Hematopoietic multipotent progenitor cell treated with erythropoietin and hydrocortisone succinate and interleukin-3 and kit ligand, for 4 days (in vitro differentiated cells): ENCODE measurements at regions not wholly inside any gene's neighbourhood (a gene's known extent, or its start where the extent isn't known, plus 50 kb on each side); places are given as distances from the start of the nearest gene placed in this dataset.
"Not testable (repeated sequence)": the region's sequence is repeated elsewhere in the genome, so short reads cannot be mapped to it uniquely, and the experiment has no call there.

Source experiments
- DNase-seq: peaks from one replicate; pipeline ENCODE4 v3.0.0-alpha.2; 2015

- DNase-seq, result no peak
These were observed 684.0 kb upstream of the AADAT start for GRCh38 chr4:170773709-170774273.

- no peak for DNase-seq
These were observed 682.7 kb upstream of the AADAT start for GRCh38 chr4:170772429-170772828.

- DNase-seq, result no peak
These were observed 680.9 kb upstream of the AADAT start for GRCh38 chr4:170770664-170771063.

- DNase-seq, result no peak
These were observed 680.1 kb upstream of the AADAT start for GRCh38 chr4:170769862-170770261.

GRCh38 chr4:170758988-170759387 lies 669.2 kb upstream of the AADAT start:
- no peak for DNase-seq

- no peak for DNase-seq
These were observed 660.8 kb upstream of the AADAT start for GRCh38 chr4:170750519-170750918.

GRCh38 chr4:170748975-170749374 lies 659.2 kb upstream of the AADAT start:
- DNase-seq, result no peak

GRCh38 chr4:170743633-170744032 lies 653.9 kb upstream of the AADAT start:
- no peak for DNase-seq

- DNase-seq, result no peak
These were observed 652.1 kb upstream of the AADAT start for GRCh38 chr4:170741856-170742255.

- no peak for DNase-seq
These were observed 647.0 kb upstream of the AADAT start for GRCh38 chr4:170736710-170737109.

GRCh38 chr4:170729897-170730296 lies 640.1 kb upstream of the AADAT start:
- no peak for DNase-seq

GRCh38 chr4:170729236-170729635 lies 639.5 kb upstream of the AADAT start:
- no peak for DNase-seq

GRCh38 chr4:170724191-170724590 lies 634.4 kb upstream of the AADAT start:
- DNase-seq, result no peak

- DNase-seq, result no peak
These were observed 633.4 kb upstream of the AADAT start for GRCh38 chr4:170723171-170723570.

GRCh38 chr4:170721812-170722373 lies 632.1 kb upstream of the AADAT start:
- no peak for DNase-seq

GRCh38 chr4:170716868-170717267 lies 627.1 kb upstream of the AADAT start:
- DNase-seq, result no peak

GRCh38 chr4:170705907-170706306 lies 616.2 kb upstream of the AADAT start:
- no peak for DNase-seq

- no peak for DNase-seq
These were observed 610.3 kb upstream of the AADAT start for GRCh38 chr4:170700064-170700463.

GRCh38 chr4:170698334-170698733 lies 608.6 kb upstream of the AADAT start:
- DNase-seq, result no peak

GRCh38 chr4:170697845-170698244 lies 608.1 kb upstream of the AADAT start:
- no peak for DNase-seq

GRCh38 chr4:170697045-170697444 lies 607.3 kb upstream of the AADAT start:
- DNase-seq, result no peak

GRCh38 chr4:170691168-170691567 lies 601.4 kb upstream of the AADAT start:
- no peak for DNase-seq

- DNase-seq, result no peak
These were observed 598.0 kb upstream of the AADAT start for GRCh38 chr4:170687751-170688150.

- DNase-seq, result not testable (repeated sequence)
These were observed 595.9 kb upstream of the AADAT start for GRCh38 chr4:170685701-170686100.

- DNase-seq, result no peak
These were observed 593.0 kb upstream of the AADAT start for GRCh38 chr4:170682558-170683294.
